GM19463 (cell line): ENCODE measurements at regions not wholly inside any gene's neighbourhood (a gene's known extent, or its start where the extent isn't known, plus 50 kb on each side); places are given as distances from the start of the nearest gene placed in this dataset.
"Not testable (repeated sequence)": the region's sequence is repeated elsewhere in the genome, so short reads cannot be mapped to it uniquely, and the experiment has no call there.

Source experiments
- ATAC-seq: cut with Tn5 transposase; IDR thresholded peaks from one replicate; pipeline ENCODE4 v1.9.1; 2021; ENCODE audit warnings: mild to moderate bottlenecking, moderate library complexity; ENCODE audit not compliant: unreplicated experiment

GRCh38 chr6:15907220-15907913 is 221.5 kb upstream of the MYLIP start:
- ATAC-seq = not testable (repeated sequence)

GRCh38 chr6:15906420-15907016 is 222.4 kb upstream of the MYLIP start:
- ATAC-seq = no peak

DNA sequence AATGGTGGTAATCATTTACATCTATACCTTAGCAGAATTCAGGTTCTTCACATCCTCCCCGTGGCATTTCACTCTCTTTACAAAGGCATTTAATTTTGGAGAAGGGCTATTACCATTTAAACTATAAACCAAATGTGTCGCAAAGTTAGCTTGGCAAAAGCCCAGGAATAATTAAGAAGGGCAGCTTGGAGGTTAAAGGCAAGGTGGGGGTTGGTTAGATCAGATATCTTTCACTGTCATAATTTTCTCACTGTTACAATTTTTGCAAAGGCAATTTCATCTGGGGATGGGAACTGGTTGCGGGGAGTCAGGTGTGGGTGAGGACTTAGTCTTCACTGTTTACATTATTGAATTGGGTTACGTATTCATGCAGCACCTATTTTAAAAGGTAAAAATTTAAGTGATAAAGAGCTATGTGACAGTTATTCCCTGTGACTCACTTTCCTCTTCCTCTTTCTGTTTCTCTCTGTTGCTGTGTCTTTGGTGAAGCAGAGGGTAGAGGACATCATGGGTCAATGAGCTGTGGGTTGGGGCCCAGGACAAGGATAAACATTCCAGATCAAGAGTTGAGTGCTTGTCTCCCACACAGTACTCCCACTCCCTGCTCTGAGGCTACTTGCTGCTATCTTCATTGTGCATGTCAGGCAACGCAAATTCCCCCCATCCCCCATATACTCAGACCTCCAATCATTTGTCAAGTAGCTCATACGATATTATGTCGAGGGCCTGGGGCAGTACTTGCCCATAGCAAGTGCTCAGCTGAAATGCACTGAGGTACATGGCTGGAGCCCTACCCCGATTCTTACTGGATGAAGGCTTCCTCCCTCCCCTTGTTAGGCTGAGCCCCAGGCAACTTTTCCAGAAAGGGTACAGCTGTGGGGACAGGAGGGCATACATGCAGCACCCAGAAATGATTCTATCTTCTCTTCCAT is 223.1 kb upstream of the MYLIP start:
- ATAC-seq = no peak

GRCh38 chr6:15904651-15905376 is 224.1 kb upstream of the MYLIP start:
- ATAC-seq = no peak

- ATAC-seq = peak; percentile 86
These were observed 227.5 kb upstream of the MYLIP start for GRCh38 chr6:15901141-15902115.

GRCh38 chr6:15898693-15899092 is 230.2 kb upstream of the MYLIP start:
- ATAC-seq = no peak

DNA sequence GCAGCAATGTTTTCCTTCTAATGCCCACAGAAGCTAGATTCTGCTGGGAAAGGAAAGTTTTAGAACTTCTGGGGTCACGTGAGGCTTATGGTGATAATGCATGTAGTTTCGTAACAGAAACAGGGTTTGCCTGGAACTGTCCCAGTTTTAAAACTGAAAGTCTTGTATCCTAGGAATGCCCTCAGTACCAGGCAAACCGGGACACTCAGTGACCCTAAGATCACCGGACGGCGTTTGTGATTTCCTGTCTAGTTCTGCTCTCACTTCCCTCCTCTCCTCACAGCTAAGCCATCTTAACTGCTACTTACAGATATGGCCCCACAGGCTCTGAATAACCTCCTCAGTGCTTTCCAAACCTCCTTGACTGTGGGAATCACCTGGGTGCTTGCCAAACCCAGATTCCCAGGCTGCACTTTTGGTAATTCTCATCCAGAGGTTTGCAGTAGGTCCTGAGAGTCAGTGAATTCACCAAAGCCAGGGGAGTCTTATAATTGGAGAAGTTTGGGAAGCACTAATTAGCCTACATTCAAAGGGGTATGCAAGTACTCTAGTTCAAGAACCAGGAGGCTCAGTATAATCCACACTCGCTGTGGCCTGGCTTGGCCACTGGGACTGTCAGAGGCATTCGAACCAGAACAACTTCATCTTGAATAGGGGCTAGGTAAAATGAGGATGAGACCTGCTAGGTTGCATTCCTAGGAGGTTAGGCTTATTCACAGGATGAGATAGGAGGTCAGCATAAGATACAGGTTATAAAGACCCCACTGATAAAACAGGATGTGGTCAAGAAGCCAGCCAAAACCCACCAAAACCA is 231.6 kb upstream of the MYLIP start:
- no peak for ATAC-seq

GRCh38 chr6:15894973-15895725 is 232.3 kb upstream of the DTNBP1 start:
- no peak for ATAC-seq

DNA sequence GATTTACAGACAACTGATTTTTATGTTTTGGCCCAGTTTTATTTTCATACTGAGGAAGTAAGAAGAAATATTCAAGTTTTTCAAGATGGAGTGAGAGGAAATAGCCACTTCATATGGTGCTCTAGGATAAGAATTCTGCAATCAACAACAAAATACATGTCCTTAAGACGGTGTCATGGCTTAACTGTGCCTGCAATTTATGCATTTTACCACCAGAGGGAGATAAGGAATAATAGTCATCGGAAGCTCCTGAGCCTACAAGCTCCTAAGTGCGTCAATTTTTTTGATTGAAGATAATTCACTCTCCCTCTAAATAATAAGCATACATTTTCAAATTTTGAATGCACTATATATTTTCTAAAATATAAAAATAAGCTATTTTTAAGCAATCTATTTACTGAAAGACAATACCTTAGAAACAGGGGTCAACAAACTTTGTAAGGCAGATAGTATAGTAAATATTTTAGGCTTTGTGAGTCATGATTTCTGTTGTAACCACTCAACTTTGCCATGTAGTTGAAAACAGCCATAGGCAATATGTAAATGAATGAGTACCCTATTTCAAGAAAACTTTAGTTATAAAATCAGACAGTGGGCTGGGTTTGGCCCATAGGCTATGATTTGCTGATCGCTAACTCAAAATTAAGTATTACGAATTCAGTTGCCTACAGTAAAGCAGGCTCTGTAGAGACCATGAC is 230.9 kb upstream of the DTNBP1 start:
- no peak for ATAC-seq

DNA sequence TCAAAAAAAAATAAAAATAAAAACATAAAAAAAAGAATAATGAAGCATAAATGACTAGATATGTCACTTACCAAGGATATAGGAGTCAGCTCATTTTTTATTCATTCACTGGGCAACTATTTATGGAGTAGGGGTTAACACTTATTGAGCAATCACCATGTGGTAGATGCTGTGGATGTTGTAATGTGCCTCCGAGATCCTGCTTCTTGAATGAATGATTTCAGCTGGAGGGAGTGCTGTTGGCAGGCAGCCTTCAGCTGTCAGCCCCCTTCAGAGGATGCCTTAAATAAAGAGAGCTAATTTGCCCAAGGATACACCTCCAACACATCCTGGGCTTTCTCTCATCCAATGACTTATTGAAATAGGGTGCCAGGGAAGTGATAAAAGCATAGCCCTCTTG is 229.5 kb upstream of the DTNBP1 start:
- no peak for ATAC-seq

GRCh38 chr6:15888798-15889772 is 226.3 kb upstream of the DTNBP1 start:
- no peak for ATAC-seq

- peak; percentile 54 for ATAC-seq
These were observed 224.9 kb upstream of the DTNBP1 start for GRCh38 chr6:15887491-15888461.

DNA sequence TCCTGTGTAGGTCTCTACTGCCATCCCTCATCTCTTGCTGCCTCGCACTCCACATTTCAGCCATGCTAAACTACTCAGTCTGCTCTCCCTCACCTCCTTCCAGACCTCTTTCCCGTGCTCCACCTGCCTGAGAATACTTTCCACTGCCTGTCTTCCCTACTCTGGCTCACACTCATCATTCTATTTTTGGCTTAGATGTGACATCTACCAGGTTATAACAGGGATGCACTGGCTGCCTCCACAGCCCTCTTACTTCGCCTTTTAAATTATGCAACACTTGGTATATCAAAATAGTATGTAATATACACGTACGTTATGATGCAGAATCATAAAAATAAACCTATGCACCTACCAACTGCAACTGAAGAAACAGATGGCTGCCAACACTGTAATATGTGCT is 222.8 kb upstream of the DTNBP1 start:
- ATAC-seq = no peak

GRCh38 chr6:15883593-15883992 is 220.8 kb upstream of the DTNBP1 start:
- not testable (repeated sequence) for ATAC-seq

DNA sequence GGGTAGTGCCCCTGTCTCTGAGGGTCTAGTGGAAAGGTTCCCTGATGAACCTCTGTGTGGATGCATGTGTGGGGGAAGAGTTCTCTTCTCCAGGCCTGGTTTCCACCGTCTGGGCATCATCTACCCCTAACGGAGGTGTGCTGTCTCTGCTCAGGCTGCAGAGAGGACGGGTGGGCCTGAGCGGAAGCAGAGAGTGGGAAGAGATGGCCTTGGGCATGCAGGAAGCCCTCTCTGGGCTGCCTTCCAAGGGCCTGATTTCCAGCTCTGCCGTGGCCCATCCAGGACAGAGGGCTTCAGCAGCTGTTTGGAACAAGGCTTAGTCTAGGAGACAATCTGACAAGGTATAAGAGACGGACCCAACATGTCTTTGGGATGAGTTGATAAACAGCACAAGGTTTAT is 220.1 kb upstream of the DTNBP1 start:
- no peak for ATAC-seq
